ENCODE measurements at regions not wholly inside any gene's neighbourhood (a gene's known extent, or its start where the extent isn't known, plus 50 kb on each side); places are given as distances from the start of the nearest gene placed in this dataset.

- CTCF ChIA-PET: interaction anchor here (0.7 kb wide), 1 partner anchor 216 kb away, joined by 3 read pairs; no protein-coding TSS in a partner anchor
- BruUV-seq (replicated peaks): no TSS peak
- H3K27me3 Mint-ChIP-seq (ENCODE audit: insufficient read depth, unreplicated experiment): no peaks in the 10 kb centered on the region
Measured at GRCh38 chr2:226420646-226421045, 379.0 kb downstream of the IRS1 start.

DNA sequence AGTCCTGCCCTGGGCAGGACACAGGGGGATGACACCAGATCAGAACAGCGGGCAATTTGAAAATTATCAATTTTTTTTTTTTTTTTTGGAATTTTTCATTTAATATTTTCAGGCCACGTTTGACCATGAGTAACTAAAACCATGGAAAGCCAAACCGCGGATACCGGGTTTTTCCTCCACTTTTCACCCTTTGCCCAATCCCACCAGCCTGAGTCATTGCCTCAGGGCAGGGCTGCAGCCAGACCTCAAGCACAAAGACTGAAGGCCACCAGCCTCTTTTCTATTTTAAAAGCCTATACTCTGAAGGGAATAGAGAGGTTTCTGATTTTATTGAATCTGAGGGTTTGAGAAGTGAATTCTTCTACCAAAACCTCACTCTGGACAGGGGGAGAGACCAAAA is 381.1 kb downstream of the IRS1 start:
- Mint-ChIP-seq H3K36me3 (ENCODE audit: insufficient read depth, unreplicated experiment) (no peaks in the 10 kb centered on the region), H3K4me3 (ENCODE audit: unreplicated experiment) (no peak overlapping the region), H3K9me3 (ENCODE audit: unreplicated experiment) (no peaks in the 10 kb centered on the region), H3K27ac (ENCODE audit: low read depth, unreplicated experiment) (no peak overlapping the region), H3K4me1 (ENCODE audit: insufficient read depth, unreplicated experiment) (peaks cover 1% of the 10 kb centered on the region), H3K27me3 (ENCODE audit: insufficient read depth, unreplicated experiment) (no peaks in the 10 kb centered on the region)
- TF ChIP-seq, protein P1, sequence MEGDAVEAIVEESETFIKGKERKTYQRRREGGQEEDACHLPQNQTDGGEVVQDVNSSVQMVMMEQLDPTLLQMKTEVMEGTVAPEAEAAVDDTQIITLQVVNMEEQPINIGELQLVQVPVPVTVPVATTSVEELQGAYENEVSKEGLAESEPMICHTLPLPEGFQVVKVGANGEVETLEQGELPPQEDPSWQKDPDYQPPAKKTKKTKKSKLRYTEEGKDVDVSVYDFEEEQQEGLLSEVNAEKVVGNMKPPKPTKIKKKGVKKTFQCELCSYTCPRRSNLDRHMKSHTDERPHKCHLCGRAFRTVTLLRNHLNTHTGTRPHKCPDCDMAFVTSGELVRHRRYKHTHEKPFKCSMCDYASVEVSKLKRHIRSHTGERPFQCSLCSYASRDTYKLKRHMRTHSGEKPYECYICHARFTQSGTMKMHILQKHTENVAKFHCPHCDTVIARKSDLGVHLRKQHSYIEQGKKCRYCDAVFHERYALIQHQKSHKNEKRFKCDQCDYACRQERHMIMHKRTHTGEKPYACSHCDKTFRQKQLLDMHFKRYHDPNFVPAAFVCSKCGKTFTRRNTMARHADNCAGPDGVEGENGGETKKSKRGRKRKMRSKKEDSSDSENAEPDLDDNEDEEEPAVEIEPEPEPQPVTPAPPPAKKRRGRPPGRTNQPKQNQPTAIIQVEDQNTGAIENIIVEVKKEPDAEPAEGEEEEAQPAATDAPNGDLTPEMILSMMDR (IDR thresholded peaks at IDR 0.05; ENCODE audit: unreplicated experiment): no peak
- DNase-seq (ENCODE audit: unreplicated experiment): no peak
- POLR2A ChIA-PET: no interaction called here
- no TSS peak for BruUV-seq (replicated peaks)
- intact Hi-C loops (cut with micrococcal nuclease): no loop called here
- CTCF ChIA-PET: no interaction called here

More at GRCh38 chr2:226420646-226421045, 379.0 kb downstream of the IRS1 start:
- no peak overlapping the region for H3K27ac Mint-ChIP-seq (ENCODE audit: low read depth, unreplicated experiment)
- intact Hi-C loops (cut with micrococcal nuclease): loop anchor here (10.0 kb wide), 2 partner anchors 236 to 526 kb away; no protein-coding TSS in a partner anchor
- no peaks in the 10 kb centered on the region for H3K9me3 Mint-ChIP-seq (ENCODE audit: unreplicated experiment)
- peaks cover 19% of the 10 kb centered on the region for H3K4me1 Mint-ChIP-seq (ENCODE audit: insufficient read depth, unreplicated experiment)
- POLR2A ChIA-PET: interaction anchor here (1.3 kb wide), 1 partner anchor 306 kb away, joined by 4 read pairs; no protein-coding TSS in a partner anchor
- no peak overlapping the region for H3K4me3 Mint-ChIP-seq (ENCODE audit: unreplicated experiment)
- no peaks in the 10 kb centered on the region for H3K36me3 Mint-ChIP-seq (ENCODE audit: insufficient read depth, unreplicated experiment)
- TF ChIP-seq, protein P1 (IDR thresholded peaks at IDR 0.05; ENCODE audit: unreplicated experiment): no peak
- no peak for DNase-seq (ENCODE audit: unreplicated experiment)

GRCh38 chr2:226414335-226414734 is 385.3 kb downstream of the IRS1 start:
- H3K36me3 Mint-ChIP-seq (ENCODE audit: insufficient read depth, unreplicated experiment): no peaks in the 10 kb centered on the region
- DNase-seq (ENCODE audit: unreplicated experiment): no peak
- BruUV-seq (replicated peaks): no TSS peak
- peaks cover 11% of the 10 kb centered on the region for H3K9me3 Mint-ChIP-seq (ENCODE audit: unreplicated experiment)
- CTCF ChIA-PET: interaction anchor here (0.7 kb wide), 1 partner anchor 299 kb away, joined by 4 read pairs; no protein-coding TSS in a partner anchor
- H3K27me3 Mint-ChIP-seq (ENCODE audit: insufficient read depth, unreplicated experiment): no peaks in the 10 kb centered on the region
- H3K27ac Mint-ChIP-seq (ENCODE audit: low read depth, unreplicated experiment): no peak overlapping the region
- H3K4me1 Mint-ChIP-seq (ENCODE audit: insufficient read depth, unreplicated experiment): peaks cover 9% of the 10 kb centered on the region
- intact Hi-C loops (cut with micrococcal nuclease): no loop called here
- POLR2A ChIA-PET: no interaction called here
- TF ChIP-seq, protein P1 (IDR thresholded peaks at IDR 0.05; ENCODE audit: unreplicated experiment): no peak
- H3K4me3 Mint-ChIP-seq (ENCODE audit: unreplicated experiment): no peak overlapping the region

- BruUV-seq (replicated peaks): no TSS peak
- Mint-ChIP-seq H3K4me3 (ENCODE audit: unreplicated experiment) (no peak overlapping the region), H3K27me3 (ENCODE audit: insufficient read depth, unreplicated experiment) (no peaks in the 10 kb centered on the region), H3K9me3 (ENCODE audit: unreplicated experiment) (peaks cover 18% of the 10 kb centered on the region), H3K27ac (ENCODE audit: low read depth, unreplicated experiment) (no peak overlapping the region), H3K4me1 (ENCODE audit: insufficient read depth, unreplicated experiment) (peaks cover 9% of the 10 kb centered on the region), H3K36me3 (ENCODE audit: insufficient read depth, unreplicated experiment) (no peaks in the 10 kb centered on the region)
- ChIA-PET CTCF (no interaction called here), POLR2A (interaction anchor here (0.7 kb wide), 1 partner anchor 569 kb away, joined by 3 read pairs; no protein-coding TSS in a partner anchor)
- intact Hi-C loops (cut with micrococcal nuclease): no loop called here
- no peak for DNase-seq (ENCODE audit: unreplicated experiment)
- TF ChIP-seq, protein P1 (IDR thresholded peaks at IDR 0.05; ENCODE audit: unreplicated experiment): no peak
Measured at GRCh38 chr2:226413498-226414130, 386.0 kb downstream of the IRS1 start.

Measured in MCF 10A (cell line).